ENCODE measurements at regions not wholly inside any gene's neighbourhood (a gene's known extent, or its start where the extent isn't known, plus 50 kb on each side); places are given as distances from the start of the nearest gene placed in this dataset.

GRCh38 chr4:145396581-145396980 lies 85.1 kb upstream of the SMAD1 start:
- TF ChIP-seq USF1 (IDR thresholded peaks at IDR 0.05) (no peak), MAX (IDR thresholded peaks at IDR 0.05) (no peak), FOXM1 (IDR thresholded peaks at IDR 0.05; ENCODE audit: borderline replicate concordance, low read depth) (no peak), REST (IDR thresholded peaks at IDR 0.05; ENCODE audit: low read depth) (no peak), TAF1 (IDR thresholded peaks at IDR 0.05; ENCODE audit: low read depth) (no peak), EGR1 (IDR thresholded peaks at IDR 0.05) (no peak), RAD21 (IDR thresholded peaks at IDR 0.05; ENCODE audit: low read depth) (no peak), EP300 (IDR thresholded peaks at IDR 0.05; ENCODE audit: borderline replicate concordance) (no peak), TEAD4 (IDR thresholded peaks at IDR 0.05) (no peak)

GRCh38 chr4:145390571-145390970 lies 91.1 kb upstream of the SMAD1 start:
- TF ChIP-seq RAD21 (IDR thresholded peaks at IDR 0.05; ENCODE audit: low read depth) = no peak
- TF ChIP-seq EGR1 (IDR thresholded peaks at IDR 0.05) = no peak
- TF ChIP-seq CEBPB (IDR thresholded peaks at IDR 0.05) = no peak
- TF ChIP-seq USF1 (IDR thresholded peaks at IDR 0.05) = no peak
- TF ChIP-seq CREB1 (IDR thresholded peaks at IDR 0.05; ENCODE audit: low read depth) = no peak
- TF ChIP-seq MAX (IDR thresholded peaks at IDR 0.05) = no peak
- TF ChIP-seq TEAD4 (IDR thresholded peaks at IDR 0.05) = no peak
- TF ChIP-seq ZBTB7A (IDR thresholded peaks at IDR 0.05; ENCODE audit: low read depth) = no peak
- TF ChIP-seq NFIC (IDR thresholded peaks at IDR 0.05) = no peak
- TF ChIP-seq EP300 (IDR thresholded peaks at IDR 0.05; ENCODE audit: borderline replicate concordance) = no peak
- no peak for TF ChIP-seq TCF12 (IDR thresholded peaks at IDR 0.05; ENCODE audit: low read depth)

GRCh38 chr4:145389550-145389949 lies 92.1 kb upstream of the SMAD1 start:
- TF ChIP-seq USF1 (IDR thresholded peaks at IDR 0.05) (no peak), FOXM1 (IDR thresholded peaks at IDR 0.05; ENCODE audit: borderline replicate concordance, low read depth) (no peak), CREB1 (IDR thresholded peaks at IDR 0.05; ENCODE audit: low read depth) (no peak), ZBTB7A (IDR thresholded peaks at IDR 0.05; ENCODE audit: low read depth) (no peak), TAF1 (IDR thresholded peaks at IDR 0.05; ENCODE audit: low read depth) (no peak)

GRCh38 chr4:145388043-145388442 lies 93.6 kb upstream of the SMAD1 start:
- TF ChIP-seq EP300 (IDR thresholded peaks at IDR 0.05; ENCODE audit: borderline replicate concordance) = no peak
- no peak for TF ChIP-seq TCF12 (IDR thresholded peaks at IDR 0.05; ENCODE audit: low read depth)

- no peak for TF ChIP-seq CREB1 (IDR thresholded peaks at IDR 0.05; ENCODE audit: low read depth)
- TF ChIP-seq NFIC (IDR thresholded peaks at IDR 0.05) = no peak
- no peak for TF ChIP-seq TEAD4 (IDR thresholded peaks at IDR 0.05)
- TF ChIP-seq USF1 (IDR thresholded peaks at IDR 0.05) = no peak
- no peak for TF ChIP-seq ZBTB7A (IDR thresholded peaks at IDR 0.05; ENCODE audit: low read depth)
- TF ChIP-seq FOXM1 (IDR thresholded peaks at IDR 0.05; ENCODE audit: borderline replicate concordance, low read depth) = no peak
- no peak for TF ChIP-seq REST (IDR thresholded peaks at IDR 0.05; ENCODE audit: low read depth)
- TF ChIP-seq TCF12 (IDR thresholded peaks at IDR 0.05; ENCODE audit: low read depth) = no peak
These were observed 94.6 kb upstream of the SMAD1 start for GRCh38 chr4:145387079-145387478.

- TF ChIP-seq TEAD4 (IDR thresholded peaks at IDR 0.05) (no peak), MAX (IDR thresholded peaks at IDR 0.05) (no peak), EGR1 (IDR thresholded peaks at IDR 0.05) (no peak), ZBTB7A (IDR thresholded peaks at IDR 0.05; ENCODE audit: low read depth) (no peak), REST (IDR thresholded peaks at IDR 0.05; ENCODE audit: low read depth) (no peak), FOXM1 (IDR thresholded peaks at IDR 0.05; ENCODE audit: borderline replicate concordance, low read depth) (no peak), USF1 (IDR thresholded peaks at IDR 0.05) (no peak), CEBPB (IDR thresholded peaks at IDR 0.05) (no peak), CREB1 (IDR thresholded peaks at IDR 0.05; ENCODE audit: low read depth) (no peak), YY1 (IDR thresholded peaks at IDR 0.05; ENCODE audit: low read depth) (no peak), TAF1 (IDR thresholded peaks at IDR 0.05; ENCODE audit: low read depth) (no peak), EP300 (IDR thresholded peaks at IDR 0.05; ENCODE audit: borderline replicate concordance) (no peak), NFIC (IDR thresholded peaks at IDR 0.05) (no peak), TCF12 (IDR thresholded peaks at IDR 0.05; ENCODE audit: low read depth) (no peak), RAD21 (IDR thresholded peaks at IDR 0.05; ENCODE audit: low read depth) (no peak)
These were observed 100.5 kb upstream of the SMAD1 start for GRCh38 chr4:145381163-145381562.

Measured in Ishikawa (cell line).